Mesenchymal stem cell (in vitro differentiated cells and primary cell): ENCODE measurements at regions not wholly inside any gene's neighbourhood (a gene's known extent, or its start where the extent isn't known, plus 50 kb on each side); places are given as distances from the start of the nearest gene placed in this dataset.

Experiments
- DNase-seq: peaks from one replicate; pipeline ENCODE4 v3.0.0-alpha.2; 2013
- H2AFZ ChIP-seq: one replicate; pipeline ENCODE4 v1.6.1; 2013; ENCODE audit warnings: low read depth, mild to moderate bottlenecking, control low read depth, inconsistent platforms, low read length, moderate library complexity
- H2AK5ac ChIP-seq: 2 replicates; pipeline ENCODE4 v1.6.1; 2013; ENCODE audit warnings: low read length, moderate library complexity, mild to moderate bottlenecking, inconsistent platforms; ENCODE audit not compliant: severe bottlenecking
- H2BK120ac ChIP-seq: one replicate; pipeline ENCODE4 v1.6.1; 2013; ENCODE audit warnings: low read depth, mild to moderate bottlenecking, inconsistent platforms, low read length, moderate library complexity
- H2BK12ac ChIP-seq, 2 experiments: one replicate each; pipeline ENCODE4 v1.6.1; 2013; ENCODE audit warnings: inconsistent platforms in 2 of 2, low read length in 2 of 2, mild to moderate bottlenecking in 2 of 2, moderate library complexity in 2 of 2, control low read depth in 1 of 2
- H2BK15ac ChIP-seq: one replicate; pipeline ENCODE4 v1.6.1; 2013; ENCODE audit warnings: mild to moderate bottlenecking, low read depth, inconsistent platforms; ENCODE audit not compliant: poor library complexity, severe bottlenecking
- H2BK5ac ChIP-seq: 2 replicates; pipeline ENCODE4 v1.6.1; 2013; ENCODE audit warnings: low read depth, mild to moderate bottlenecking, low read length, control low read depth, inconsistent platforms; ENCODE audit not compliant: poor library complexity, severe bottlenecking
- H3K14ac ChIP-seq, 2 experiments: one replicate each; pipeline ENCODE4 v1.6.1; 2013; ENCODE audit warnings: inconsistent platforms in 2 of 2, low read length in 2 of 2, control low read depth in 1 of 2, mild to moderate bottlenecking in 1 of 2, moderate library complexity in 1 of 2
- H3K18ac ChIP-seq, 2 experiments: one replicate each; pipeline ENCODE4 v1.6.1; 2013; ENCODE audit warnings: inconsistent platforms in 2 of 2, low read length in 2 of 2, control low read depth in 1 of 2, low read depth in 1 of 2, mild to moderate bottlenecking in 1 of 2
- H3K23ac ChIP-seq, 2 experiments: one replicate each; pipeline ENCODE4 v1.6.1; 2013; ENCODE audit warnings: inconsistent platforms in 2 of 2, low read length in 2 of 2, mild to moderate bottlenecking in 2 of 2, moderate library complexity in 2 of 2, control low read depth in 1 of 2
- H3K27ac ChIP-seq: 2 replicates; pipeline ENCODE4 v1.5.1; 2013; ENCODE audit warnings: mild to moderate bottlenecking, moderate library complexity, low read length, control low read depth, inconsistent platforms; ENCODE audit not compliant: poor library complexity, severe bottlenecking
- H3K27me3 ChIP-seq, 2 experiments: 2 replicates each; pipeline versions ENCODE4 v1.6.1 to v1.7.0; 2013; ENCODE audit warnings: low read length in 2 of 2, mild to moderate bottlenecking in 2 of 2, moderate library complexity in 2 of 2, control low read depth in 1 of 2, inconsistent platforms in 1 of 2; ENCODE audit not compliant: control insufficient read depth in 1 of 2, insufficient read depth in 1 of 2
- H3K36me3 ChIP-seq, 2 experiments: 2 replicates each; pipeline versions ENCODE4 v1.6.1 to v1.7.0; 2013; ENCODE audit warnings: low read length in 2 of 2, control low read depth in 1 of 2, inconsistent platforms in 1 of 2, low read depth in 1 of 2, mild to moderate bottlenecking in 1 of 2; ENCODE audit not compliant: insufficient read depth in 2 of 2, control insufficient read depth in 1 of 2
- H3K4ac ChIP-seq, 2 experiments: one replicate each; pipeline ENCODE4 v1.6.1; 2013; ENCODE audit warnings: inconsistent platforms in 2 of 2, low read length in 2 of 2, mild to moderate bottlenecking in 2 of 2, moderate library complexity in 2 of 2, control low read depth in 1 of 2, low read depth in 1 of 2
- H3K4me1 ChIP-seq: 2 replicates; pipeline ENCODE4 v1.6.1; 2013; ENCODE audit warnings: low read depth, low read length, control low read depth; ENCODE audit not compliant: control insufficient read depth, insufficient read depth
- H3K4me2 ChIP-seq: 2 replicates; pipeline ENCODE4 v1.6.1; 2013; ENCODE audit warnings: low read length, mild to moderate bottlenecking, inconsistent platforms; ENCODE audit not compliant: poor library complexity, severe bottlenecking
- H3K4me3 ChIP-seq, 2 experiments: 2 replicates each; pipeline versions ENCODE4 v1.5.1 to v1.7.0; 2013; ENCODE audit warnings: low read length in 2 of 2, mild to moderate bottlenecking in 2 of 2, control low read depth in 1 of 2, low read depth in 1 of 2; ENCODE audit not compliant: insufficient read depth in 1 of 2
- H3K79me1 ChIP-seq: replicated peaks from 2 replicates; pipeline ENCODE4 v1.6.1; 2013; ENCODE audit warnings: mild to moderate bottlenecking, control low read depth, low read length, inconsistent platforms; ENCODE audit not compliant: poor library complexity, severe bottlenecking
- H3K9ac ChIP-seq: 2 replicates; pipeline ENCODE4 v1.7.0; 2013; ENCODE audit warnings: mild to moderate bottlenecking, low read length, moderate library complexity
- H3K9me3 ChIP-seq: 2 replicates; pipeline ENCODE4 v1.7.0; 2013; ENCODE audit warnings: mild to moderate bottlenecking, low read length; ENCODE audit not compliant: control insufficient read depth
- H4K8ac ChIP-seq: one replicate; pipeline ENCODE4 v1.6.1; 2013; ENCODE audit warnings: inconsistent platforms, mild to moderate bottlenecking, low read length, moderate library complexity
- H4K91ac ChIP-seq: one replicate; pipeline ENCODE4 v1.6.1; 2013; ENCODE audit warnings: mild to moderate bottlenecking, low read length, inconsistent platforms
- WGBS: methylation state at CpG from one replicate; pipeline ENCODE4 v1.1.7; 2013; ENCODE audit warnings: mixed read lengths; 5-methylcytosine and 5-hydroxymethylcytosine counted together

- Histone ChIP-seq H3K9me3 (peaks cover 21% of the 10 kb centered on the region), H3K36me3 (no peaks in the 10 kb centered on the region), H3K27me3 (no peaks in the 10 kb centered on the region), H2AK5ac (no peak overlapping the region), H3K4me2 (no peak overlapping the region), H2BK15ac (no peak overlapping the region), H3K14ac (no peak overlapping the region), H3K4me1 (no peaks in the 10 kb centered on the region), H3K18ac (no peak overlapping the region), H4K8ac (no peak overlapping the region), H4K91ac (no peak overlapping the region), H3K4me3 (no peak overlapping the region), H3K9ac (no peak overlapping the region), H3K27ac (no peak overlapping the region), H2BK120ac (no peak overlapping the region), H3K4ac (no peak overlapping the region), H3K23ac (no peak overlapping the region), H3K79me1 (no peaks in the 10 kb centered on the region), H2BK5ac (no peak overlapping the region), H2BK12ac (no peak overlapping the region), H2AFZ (no peak overlapping the region)
- no peak for DNase-seq
- 94% methylated on average over 1 of the region's 2 CpGs for WGBS
Observed at GRCh38 chr4:177196615-177197014, 113.1 kb upstream of the NEIL3 start.

GRCh38 chr4:177201614-177202013 lies 108.1 kb upstream of the NEIL3 start:
- Histone ChIP-seq H3K4ac (no peak overlapping the region), H3K4me3 (no peak overlapping the region), H4K91ac (no peak overlapping the region), H4K8ac (no peak overlapping the region), H3K79me1 (no peaks in the 10 kb centered on the region), H3K4me2 (no peak overlapping the region), H2BK5ac (no peak overlapping the region), H3K23ac (no peak overlapping the region), H3K9ac (no peak overlapping the region), H2BK120ac (no peak overlapping the region), H2AFZ (no peak overlapping the region), H3K36me3 (no peaks in the 10 kb centered on the region), H3K14ac (no peak overlapping the region), H2BK12ac (no peak overlapping the region), H3K27me3 (no peaks in the 10 kb centered on the region), H3K4me1 (no peaks in the 10 kb centered on the region), H3K18ac (no peak overlapping the region), H3K9me3 (peaks cover 27% of the 10 kb centered on the region), H3K27ac (no peak overlapping the region), H2AK5ac (no peak overlapping the region), H2BK15ac (no peak overlapping the region)
- no CpG with 5 or more reads among the region's 1 CpG for WGBS
- DNase-seq = no peak

- H2BK15ac ChIP-seq = no peak overlapping the region
- no peak overlapping the region for H3K9ac ChIP-seq
- 63% methylated on average over 1 of the region's 2 CpGs for WGBS
- no peak overlapping the region for H3K4me3 ChIP-seq
- peak overlapping the region; percentile 27 for H4K91ac ChIP-seq
- DNase-seq = no peak
- no peak overlapping the region for H3K18ac ChIP-seq
- no peaks in the 10 kb centered on the region for H3K27me3 ChIP-seq
- H3K9me3 ChIP-seq = peaks cover 13% of the 10 kb centered on the region
- H2BK12ac ChIP-seq = no peak overlapping the region
- H2AFZ ChIP-seq = no peak overlapping the region
- no peak overlapping the region for H2BK5ac ChIP-seq
- no peaks in the 10 kb centered on the region for H3K4me1 ChIP-seq
- no peaks in the 10 kb centered on the region for H3K36me3 ChIP-seq
- H2AK5ac ChIP-seq = no peak overlapping the region
- H3K4me2 ChIP-seq = no peak overlapping the region
- H3K23ac ChIP-seq = no peak overlapping the region
- H3K79me1 ChIP-seq = no peaks in the 10 kb centered on the region
- H3K4ac ChIP-seq = no peak overlapping the region
- no peak overlapping the region for H2BK120ac ChIP-seq
- H4K8ac ChIP-seq = no peak overlapping the region
- H3K27ac ChIP-seq = no peak overlapping the region
- H3K14ac ChIP-seq = no peak overlapping the region
Observed at GRCh38 chr4:177204126-177204525, 105.5 kb upstream of the NEIL3 start.

- Histone ChIP-seq H3K36me3 (no peaks in the 10 kb centered on the region), H2BK15ac (no peak overlapping the region), H2BK5ac (no peak overlapping the region), H2BK120ac (no peak overlapping the region), H3K14ac (no peak overlapping the region), H3K4me1 (peaks cover 3% of the 10 kb centered on the region), H2BK12ac (no peak overlapping the region), H3K4me3 (no peak overlapping the region), H2AFZ (no peak overlapping the region), H3K9me3 (no peaks in the 10 kb centered on the region), H3K4me2 (no peak overlapping the region), H3K79me1 (no peaks in the 10 kb centered on the region), H3K4ac (no peak overlapping the region), H3K27me3 (no peaks in the 10 kb centered on the region), H3K9ac (no peak overlapping the region), H4K8ac (no peak overlapping the region), H4K91ac (no peak overlapping the region), H3K23ac (no peak overlapping the region), H3K18ac (no peak overlapping the region), H3K27ac (no peak overlapping the region), H2AK5ac (no peak overlapping the region)
- 86% methylated on average over 5 of the region's 5 CpGs for WGBS
- no peak for DNase-seq
Observed at GRCh38 chr4:177214935-177215334, 94.7 kb upstream of the NEIL3 start.
